IPS DF 4.7 (cell line): ENCODE measurements at regions not wholly inside any gene's neighbourhood (a gene's known extent, or its start where the extent isn't known, plus 50 kb on each side); places are given as distances from the start of the nearest gene placed in this dataset.

Experiments used
- DNase-seq: peaks from one replicate; pipeline ENCODE4 v3.0.0-alpha.2; 2013; ENCODE audit warnings: low spot score; ENCODE audit errors: extremely low read depth

DNA sequence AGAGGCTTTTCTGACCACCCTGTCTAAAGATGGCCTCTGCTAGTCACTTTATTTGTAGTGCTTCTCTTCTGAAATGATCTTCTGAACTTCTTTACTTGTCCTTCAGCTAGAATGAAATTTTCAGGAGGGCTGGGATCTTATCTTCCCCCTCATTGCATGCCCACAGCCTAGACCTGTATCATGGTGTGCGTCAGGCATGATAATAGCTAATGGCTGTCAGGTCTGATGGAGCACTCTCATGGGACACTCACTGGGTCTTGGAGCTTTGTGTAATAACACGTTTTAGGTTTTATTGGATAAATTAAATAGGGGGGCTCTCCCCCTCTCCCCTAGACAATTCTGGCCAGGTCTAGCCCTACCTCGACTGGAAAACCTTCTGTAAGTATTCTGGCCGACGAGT, 97.1 kb upstream of the NRXN3 start:
- DNase-seq, result no peak

DNA sequence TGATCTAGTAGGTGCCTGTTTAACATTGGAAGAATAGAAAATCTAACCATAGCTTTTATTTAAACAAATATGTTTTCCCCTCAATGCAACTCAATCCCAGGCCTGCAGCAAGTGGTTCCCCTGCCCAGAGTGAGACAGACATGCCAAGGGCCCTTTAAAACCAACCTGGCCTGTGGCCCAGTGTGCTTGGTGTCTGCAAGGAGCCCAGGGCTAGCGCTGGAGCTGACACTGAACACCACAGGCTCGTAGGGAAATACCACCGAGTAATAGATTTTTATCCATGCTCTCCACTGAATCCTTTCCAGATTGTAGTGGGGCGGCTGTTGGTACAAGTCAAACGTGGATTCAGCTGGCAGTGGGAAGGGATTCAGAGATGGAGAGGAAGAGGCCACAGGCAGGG, 95.6 kb upstream of the NRXN3 start:
- DNase-seq, result no peak

DNA sequence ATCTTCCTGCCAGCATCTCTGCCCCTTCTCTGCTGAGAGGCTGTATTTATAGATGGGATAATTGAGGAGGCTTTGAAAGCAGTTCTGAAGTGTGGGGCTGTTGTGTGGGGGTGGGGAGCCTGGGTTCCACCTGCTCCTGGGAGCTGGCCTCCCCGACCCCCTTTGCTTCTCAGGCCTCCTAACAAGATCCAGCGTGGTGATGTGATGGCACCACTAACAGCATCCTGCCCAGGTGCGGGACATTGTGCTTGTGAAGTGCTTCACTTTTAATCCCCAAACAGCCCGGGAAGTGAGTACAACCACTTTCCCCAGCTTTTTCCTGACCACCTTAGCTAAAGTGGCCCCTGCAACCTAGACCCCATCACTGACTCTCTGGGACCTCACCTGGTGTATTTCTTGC, 95.1 kb upstream of the NRXN3 start:
- DNase-seq, result no peak

GRCh38 chr14:78075555-78076277, 94.5 kb upstream of the NRXN3 start:
- no peak for DNase-seq

- DNase-seq, result no peak
Observed at GRCh38 chr14:78081245-78081644, 88.9 kb upstream of the NRXN3 start.

DNA sequence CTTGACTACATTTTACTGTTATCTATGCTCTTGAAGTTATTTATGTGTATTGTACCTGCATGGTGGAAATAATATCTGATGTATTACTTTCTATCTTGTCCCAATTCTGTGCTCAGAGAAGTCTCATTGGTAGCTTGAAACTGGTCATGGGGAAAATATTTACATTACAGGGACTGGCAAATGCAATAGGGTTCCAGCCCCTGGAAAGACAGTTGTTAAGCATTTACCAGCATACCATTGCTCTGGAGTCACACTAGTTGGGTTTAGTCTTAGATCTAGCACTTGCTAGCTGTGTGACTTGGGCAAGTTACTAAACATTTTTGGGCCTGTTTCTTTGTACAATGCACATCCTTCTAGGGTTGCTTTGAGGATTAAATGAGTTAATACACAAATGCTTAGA, 86.3 kb upstream of the NRXN3 start:
- DNase-seq, result no peak

GRCh38 chr14:78086342-78086741, 83.8 kb upstream of the NRXN3 start:
- no peak for DNase-seq

DNA sequence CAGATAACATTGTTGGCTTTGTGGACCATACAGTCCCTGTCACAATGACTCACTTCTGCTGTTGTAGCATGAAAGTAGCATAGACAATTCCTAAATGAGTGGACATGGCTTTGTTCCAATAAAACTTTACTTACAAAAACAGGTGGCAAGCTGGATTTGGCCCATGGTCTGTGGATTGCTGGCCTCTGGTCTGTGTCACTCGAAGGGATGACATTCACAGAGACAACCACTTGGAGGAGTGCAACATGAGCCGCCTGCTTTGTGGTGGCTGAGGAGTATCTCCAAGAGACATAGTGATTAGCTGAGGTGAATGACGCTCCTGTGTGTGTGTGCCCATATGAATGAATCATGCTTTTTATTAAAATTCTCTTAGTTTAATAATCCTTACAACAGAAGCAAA, 81.3 kb upstream of the NRXN3 start:
- no peak for DNase-seq

DNA sequence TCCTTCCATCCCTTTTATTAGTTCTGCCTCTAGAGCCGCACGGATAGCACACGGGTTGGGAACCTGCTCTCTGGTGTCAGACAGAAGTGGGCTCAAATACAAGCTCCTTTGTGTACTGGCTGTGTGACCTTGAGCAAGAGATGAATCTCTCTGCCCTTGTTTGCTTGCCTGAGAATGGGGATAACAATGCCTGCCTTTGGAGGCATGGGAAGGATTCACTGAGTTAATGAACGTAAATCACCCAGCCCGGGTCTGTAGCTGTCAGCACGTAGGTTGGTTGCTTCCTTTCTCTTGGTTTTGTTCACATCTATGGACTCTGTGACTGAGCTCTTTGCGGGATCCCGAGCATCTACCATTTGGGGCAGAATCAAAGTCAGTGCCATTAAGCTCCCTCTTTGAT, 79.3 kb upstream of the NRXN3 start:
- DNase-seq, result no peak

- DNase-seq, result no peak
Observed at GRCh38 chr14:78091361-78091760, 78.8 kb upstream of the NRXN3 start.

GRCh38 chr14:78092040-78092439, 78.1 kb upstream of the NRXN3 start:
- DNase-seq, result no peak

DNA sequence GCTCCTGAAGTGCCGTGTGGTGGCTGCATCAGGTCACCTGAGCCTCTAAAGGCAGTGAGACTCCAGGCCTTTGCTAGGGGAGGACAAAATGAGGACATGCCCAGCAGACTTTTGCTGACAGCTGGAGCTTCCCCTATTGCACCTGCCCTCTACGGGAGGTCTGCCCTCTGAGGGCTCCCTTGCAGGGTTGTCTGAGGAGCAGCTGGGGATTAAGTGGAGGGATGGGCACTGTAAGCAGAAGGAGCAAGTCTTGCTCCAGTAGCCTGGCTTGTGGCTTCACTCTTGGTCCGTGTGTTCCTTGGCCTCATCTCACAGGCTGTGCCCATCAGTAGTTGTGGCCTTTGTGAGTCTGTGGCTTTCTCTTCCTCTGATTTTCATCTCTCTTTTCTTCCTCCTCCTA, 66.9 kb upstream of the NRXN3 start:
- no peak for DNase-seq

GRCh38 chr14:78104160-78104559, 66.0 kb upstream of the NRXN3 start:
- DNase-seq, result no peak

DNA sequence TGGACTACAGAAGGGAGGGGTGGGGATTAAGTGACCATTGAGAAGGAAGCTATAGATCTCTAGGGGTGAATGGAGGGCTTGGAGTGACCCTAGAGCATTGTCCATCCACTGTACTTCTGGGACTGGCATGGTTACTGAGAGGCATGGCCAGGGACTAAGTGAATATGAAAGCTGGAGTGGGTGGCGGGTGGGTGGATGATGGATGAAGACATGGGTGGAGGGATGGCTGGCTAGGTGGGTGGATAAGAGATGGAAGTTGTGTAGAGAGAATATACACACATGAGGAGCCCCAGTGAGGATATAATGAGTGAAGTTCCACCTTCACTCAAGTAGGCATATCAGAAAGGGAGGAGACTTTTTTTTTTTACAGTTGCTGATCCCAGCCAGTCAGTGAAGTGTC, 65.5 kb upstream of the NRXN3 start:
- DNase-seq, result no peak

DNA sequence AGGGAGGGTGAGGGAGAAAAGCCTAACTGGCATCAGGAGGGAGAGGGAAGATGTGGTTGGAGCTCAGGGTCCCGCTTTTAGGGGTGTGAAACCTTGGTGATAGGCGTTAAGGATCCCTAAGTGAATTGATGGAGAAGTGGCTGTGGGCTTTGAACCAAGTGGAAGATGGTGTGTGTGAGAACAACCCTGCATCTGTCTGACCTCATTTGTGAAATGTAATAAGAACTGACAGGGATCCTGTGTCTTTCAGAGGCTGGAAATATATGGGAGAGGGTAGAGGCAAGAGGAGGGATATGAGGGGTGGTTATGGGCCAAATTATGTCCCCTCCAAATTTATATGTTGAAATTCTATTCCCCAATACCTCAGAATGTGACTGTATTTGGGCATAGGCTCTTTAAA, 63.8 kb upstream of the NRXN3 start:
- no peak for DNase-seq

DNA sequence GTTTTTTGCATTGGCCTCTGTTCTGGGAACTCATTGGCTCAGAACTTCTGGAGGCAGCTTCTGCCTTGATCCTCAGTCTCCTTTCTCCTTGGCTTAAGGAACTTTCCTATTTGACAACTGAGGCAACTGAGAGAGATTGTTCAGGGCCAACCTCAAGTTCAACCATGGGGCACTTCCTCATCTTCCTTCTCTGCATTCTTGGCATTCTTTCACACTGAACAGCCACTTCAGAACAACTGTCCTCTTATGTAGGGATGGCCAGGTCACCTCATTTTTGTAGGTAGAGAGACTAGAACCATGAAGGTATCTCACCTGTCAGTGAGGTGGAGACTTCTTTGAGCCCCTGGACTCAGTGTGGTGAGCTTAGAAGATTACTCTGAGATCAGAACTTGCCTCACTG, 63.0 kb upstream of the NRXN3 start:
- DNase-seq, result no peak

DNA sequence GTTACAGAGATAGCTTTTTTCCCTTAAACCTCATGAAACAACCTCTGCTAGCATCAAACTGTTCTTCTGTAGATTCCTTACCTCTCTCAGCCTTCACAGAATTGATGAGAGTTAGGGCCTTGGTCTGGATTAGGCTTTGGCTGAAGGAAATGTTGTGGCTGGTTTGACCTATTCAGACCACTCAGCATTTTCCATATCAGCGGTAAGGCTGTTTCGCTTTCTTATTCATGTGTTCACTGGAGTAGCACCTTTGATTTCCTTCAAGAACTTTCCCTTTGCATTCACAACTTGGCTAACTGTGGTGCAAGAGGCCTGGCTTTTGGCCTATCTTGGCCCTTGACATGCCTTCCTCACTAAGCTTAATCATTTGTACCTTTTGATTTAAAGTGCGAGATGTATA, 50.7 kb upstream of the NRXN3 start:
- no peak for DNase-seq
